ENCODE measurements at regions not wholly inside any gene's neighbourhood (a gene's known extent, or its start where the extent isn't known, plus 50 kb on each side); places are given as distances from the start of the nearest gene placed in this dataset.

DNA sequence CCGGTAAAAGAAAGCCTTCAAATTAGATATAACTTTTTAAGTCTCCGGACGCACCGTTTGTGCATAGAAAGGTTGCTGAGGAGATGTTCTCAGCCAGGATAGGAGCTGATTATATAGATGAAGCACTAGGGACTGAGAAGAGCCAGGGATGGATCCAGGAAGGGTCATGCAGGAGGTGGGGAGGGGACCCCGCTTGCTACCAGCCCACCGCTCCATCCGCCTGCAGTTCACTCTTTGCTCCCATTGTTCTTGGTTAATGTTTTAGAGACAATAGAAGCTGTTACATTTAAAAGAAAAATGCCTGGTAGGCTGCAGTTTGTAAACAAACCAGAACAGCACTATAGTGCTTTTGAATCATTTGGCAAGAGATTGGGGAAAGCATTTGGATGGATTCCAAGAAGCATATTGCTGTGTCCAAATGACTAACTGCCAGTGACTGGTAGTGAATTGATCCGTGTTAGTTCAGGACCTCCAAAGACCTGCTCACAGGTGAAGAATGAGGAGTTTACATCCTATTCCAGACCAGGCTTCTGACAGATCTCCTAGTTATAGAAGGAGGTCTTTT, 175.9 kb upstream of the TAC1 start:
- TF ChIP-seq, protein P1, sequence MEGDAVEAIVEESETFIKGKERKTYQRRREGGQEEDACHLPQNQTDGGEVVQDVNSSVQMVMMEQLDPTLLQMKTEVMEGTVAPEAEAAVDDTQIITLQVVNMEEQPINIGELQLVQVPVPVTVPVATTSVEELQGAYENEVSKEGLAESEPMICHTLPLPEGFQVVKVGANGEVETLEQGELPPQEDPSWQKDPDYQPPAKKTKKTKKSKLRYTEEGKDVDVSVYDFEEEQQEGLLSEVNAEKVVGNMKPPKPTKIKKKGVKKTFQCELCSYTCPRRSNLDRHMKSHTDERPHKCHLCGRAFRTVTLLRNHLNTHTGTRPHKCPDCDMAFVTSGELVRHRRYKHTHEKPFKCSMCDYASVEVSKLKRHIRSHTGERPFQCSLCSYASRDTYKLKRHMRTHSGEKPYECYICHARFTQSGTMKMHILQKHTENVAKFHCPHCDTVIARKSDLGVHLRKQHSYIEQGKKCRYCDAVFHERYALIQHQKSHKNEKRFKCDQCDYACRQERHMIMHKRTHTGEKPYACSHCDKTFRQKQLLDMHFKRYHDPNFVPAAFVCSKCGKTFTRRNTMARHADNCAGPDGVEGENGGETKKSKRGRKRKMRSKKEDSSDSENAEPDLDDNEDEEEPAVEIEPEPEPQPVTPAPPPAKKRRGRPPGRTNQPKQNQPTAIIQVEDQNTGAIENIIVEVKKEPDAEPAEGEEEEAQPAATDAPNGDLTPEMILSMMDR (IDR thresholded peaks at IDR 0.05) = no peak
- no peaks in the 10 kb centered on the region for H3K27me3 ChIP-seq
- no peak overlapping the region for H3K4me3 ChIP-seq
- H3K27ac ChIP-seq = no peak overlapping the region
- DNase-seq (ENCODE audit: low spot score) = no peak
- no peaks in the 10 kb centered on the region for H3K36me3 ChIP-seq
- no peaks in the 10 kb centered on the region for H3K4me1 ChIP-seq
- peaks cover 0 to 15% of the 10 kb centered on the region in 2 donors for H3K9me3 ChIP-seq

DNA sequence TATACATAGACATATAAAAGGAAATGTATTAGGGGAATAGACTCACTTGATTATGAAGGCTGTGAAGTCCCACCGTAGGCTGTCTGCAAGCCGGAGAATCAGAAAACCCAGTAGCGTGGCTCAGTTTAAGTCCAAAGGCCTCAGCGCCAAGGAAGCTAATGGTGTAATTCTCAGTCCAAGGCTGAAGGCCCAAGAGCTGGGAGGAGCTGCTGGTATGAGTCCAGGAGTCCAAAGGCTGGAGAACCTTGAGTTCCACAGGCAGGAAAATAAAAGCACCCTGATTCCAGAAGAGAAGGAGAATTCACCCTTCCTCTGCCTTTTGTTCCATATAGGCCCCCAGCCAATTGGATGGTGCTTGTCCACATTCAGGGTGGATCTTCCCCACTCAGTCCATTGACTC, 166.2 kb upstream of the TAC1 start:
- no peak for DNase-seq (ENCODE audit: low spot score)
- H3K4me3 ChIP-seq = no peak overlapping the region
- no peaks in the 10 kb centered on the region for H3K36me3 ChIP-seq
- no peaks in the 10 kb centered on the region for H3K4me1 ChIP-seq
- no peaks in the 10 kb centered on the region for H3K27me3 ChIP-seq
- H3K9me3 ChIP-seq = no peaks in the 10 kb centered on the region
- TF ChIP-seq, protein P1 (IDR thresholded peaks at IDR 0.05) = no peak
- H3K27ac ChIP-seq = no peak overlapping the region

DNA sequence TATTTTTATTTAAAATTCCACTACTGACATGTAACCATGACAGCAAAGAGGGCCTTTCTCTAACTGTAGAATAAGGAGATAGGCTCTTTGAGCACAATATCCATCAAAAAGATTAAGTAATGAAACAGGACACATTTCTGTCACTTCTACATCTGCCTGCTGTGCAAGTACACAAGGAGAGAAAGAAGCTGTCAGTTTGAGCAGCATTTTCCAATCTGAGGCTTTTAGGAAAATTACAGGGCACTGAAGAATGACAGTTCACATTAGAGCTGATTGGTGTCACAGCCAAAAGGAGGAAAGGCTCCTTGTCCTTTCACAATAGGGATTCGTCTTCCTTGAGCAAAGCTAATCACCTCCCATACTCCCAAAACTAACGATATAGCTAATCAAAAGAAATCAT, 158.8 kb upstream of the TAC1 start:
- Histone ChIP-seq H3K27me3 (no peaks in the 10 kb centered on the region), H3K4me1 (no peaks in the 10 kb centered on the region), H3K36me3 (no peaks in the 10 kb centered on the region), H3K4me3 (no peak overlapping the region), H3K9me3 (no peaks in the 10 kb centered on the region), H3K27ac (no peak overlapping the region)
- TF ChIP-seq, protein P1 (IDR thresholded peaks at IDR 0.05) = no peak
- no peak for DNase-seq (ENCODE audit: low spot score)

DNA sequence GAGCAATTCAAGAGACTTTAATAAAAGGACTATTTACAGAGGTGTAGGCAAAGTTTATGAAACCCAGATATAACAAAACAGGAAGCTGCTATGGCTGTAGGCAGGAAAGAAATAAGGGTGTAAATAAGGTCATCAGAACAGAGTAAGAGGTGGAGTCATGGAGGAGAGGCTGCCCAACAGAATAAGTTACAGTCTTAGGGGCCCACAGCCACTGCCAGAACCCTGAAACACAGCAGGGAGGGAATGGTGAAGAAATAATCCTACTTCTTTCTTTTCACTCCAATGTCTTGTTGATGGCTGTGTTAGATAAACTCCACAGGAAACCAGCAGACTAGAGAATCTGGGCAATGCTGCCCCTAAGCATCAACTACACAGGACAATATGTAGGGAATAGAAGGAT, 155.8 kb upstream of the TAC1 start:
- no peaks in the 10 kb centered on the region for H3K36me3 ChIP-seq
- H3K4me3 ChIP-seq = no peak overlapping the region
- no peaks in the 10 kb centered on the region for H3K9me3 ChIP-seq
- no peaks in the 10 kb centered on the region for H3K4me1 ChIP-seq
- H3K27me3 ChIP-seq = no peaks in the 10 kb centered on the region
- no peak for DNase-seq (ENCODE audit: low spot score)
- TF ChIP-seq, protein P1 (IDR thresholded peaks at IDR 0.05) = no peak
- H3K27ac ChIP-seq = no peak overlapping the region

DNA sequence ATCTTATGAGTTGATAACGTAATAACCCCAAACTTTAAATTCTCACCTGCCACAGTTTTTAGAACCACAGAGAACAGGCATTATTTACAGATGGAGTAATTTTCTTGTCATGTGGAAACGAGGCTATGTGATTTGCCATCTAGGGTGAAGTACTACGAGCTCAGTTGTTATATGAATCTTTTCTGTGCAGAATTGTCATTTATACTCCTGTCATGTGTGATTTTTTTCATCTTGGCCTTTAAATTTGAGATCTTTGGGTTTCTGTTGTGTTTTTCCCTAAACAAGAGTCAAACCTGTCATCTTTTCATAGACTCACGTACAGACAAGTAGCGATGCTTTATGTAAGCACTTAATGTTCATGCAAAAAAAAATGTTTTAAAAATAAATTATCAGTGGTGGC, 153.7 kb upstream of the TAC1 start:
- no peaks in the 10 kb centered on the region for H3K27me3 ChIP-seq
- H3K36me3 ChIP-seq = no peaks in the 10 kb centered on the region
- no peaks in the 10 kb centered on the region for H3K4me1 ChIP-seq
- no peak overlapping the region for H3K27ac ChIP-seq
- H3K4me3 ChIP-seq = no peak overlapping the region
- DNase-seq (ENCODE audit: low spot score) = no peak
- TF ChIP-seq, protein P1 (IDR thresholded peaks at IDR 0.05) = no peak
- H3K9me3 ChIP-seq = peaks cover 0 to 7% of the 10 kb centered on the region in 2 donors

DNA sequence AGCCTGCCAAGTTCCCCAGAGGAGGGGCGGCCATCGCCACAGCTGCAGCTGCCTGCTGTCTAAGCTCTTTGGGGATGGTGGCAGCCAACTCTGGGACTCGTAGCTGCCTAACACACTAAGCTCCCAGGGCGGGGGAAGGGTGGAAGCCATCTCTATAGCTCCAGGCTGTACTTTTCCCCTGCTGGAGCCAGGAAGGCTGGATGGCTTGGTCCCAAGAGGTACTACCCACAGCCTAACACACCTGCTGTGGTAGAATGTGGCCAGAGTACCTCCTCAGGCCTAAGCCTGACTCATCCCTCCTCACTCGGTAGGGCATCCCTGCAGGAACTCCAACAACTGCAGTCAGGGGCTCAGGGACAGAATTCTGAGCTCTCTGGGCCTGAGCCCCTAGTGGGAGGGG, 151.7 kb upstream of the TAC1 start:
- Histone ChIP-seq H3K4me1 (no peaks in the 10 kb centered on the region), H3K27ac (no peak overlapping the region), H3K27me3 (no peaks in the 10 kb centered on the region), H3K36me3 (no peaks in the 10 kb centered on the region), H3K4me3 (no peak overlapping the region), H3K9me3 (peaks cover 0 to 7% of the 10 kb centered on the region in 2 donors)
- TF ChIP-seq, protein P1 (IDR thresholded peaks at IDR 0.05) = no peak
- DNase-seq (ENCODE audit: low spot score) = no peak

Data from right atrium auricular region (tissue), 2 donors.